ENCODE measurements at regions not wholly inside any gene's neighbourhood (a gene's known extent, or its start where the extent isn't known, plus 50 kb on each side); places are given as distances from the start of the nearest gene placed in this dataset.

DNA sequence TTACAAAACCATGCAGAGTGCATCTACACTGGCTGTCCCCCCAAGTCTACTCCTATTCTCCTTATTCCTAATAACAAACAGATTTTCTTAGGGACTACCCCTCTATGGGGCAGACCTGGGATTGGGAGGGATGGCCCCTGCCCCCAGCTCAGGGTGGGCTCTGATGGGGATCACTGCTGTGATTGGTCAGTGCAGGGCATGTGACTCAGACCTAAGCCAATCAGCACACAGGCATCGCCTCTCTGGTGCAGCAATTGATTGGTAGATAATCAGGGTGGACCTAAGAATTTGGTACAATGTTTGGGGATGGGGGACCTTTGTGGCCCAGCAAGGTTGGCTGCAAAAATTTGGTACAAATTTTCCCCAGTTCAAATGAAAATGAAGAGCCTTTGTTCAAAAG, 57.2 kb upstream of the SHANK2 start:
- TF ChIP-seq POLR2AphosphoS5 (IDR thresholded peaks at IDR 0.05), result no peak
- TF ChIP-seq, protein P1, sequence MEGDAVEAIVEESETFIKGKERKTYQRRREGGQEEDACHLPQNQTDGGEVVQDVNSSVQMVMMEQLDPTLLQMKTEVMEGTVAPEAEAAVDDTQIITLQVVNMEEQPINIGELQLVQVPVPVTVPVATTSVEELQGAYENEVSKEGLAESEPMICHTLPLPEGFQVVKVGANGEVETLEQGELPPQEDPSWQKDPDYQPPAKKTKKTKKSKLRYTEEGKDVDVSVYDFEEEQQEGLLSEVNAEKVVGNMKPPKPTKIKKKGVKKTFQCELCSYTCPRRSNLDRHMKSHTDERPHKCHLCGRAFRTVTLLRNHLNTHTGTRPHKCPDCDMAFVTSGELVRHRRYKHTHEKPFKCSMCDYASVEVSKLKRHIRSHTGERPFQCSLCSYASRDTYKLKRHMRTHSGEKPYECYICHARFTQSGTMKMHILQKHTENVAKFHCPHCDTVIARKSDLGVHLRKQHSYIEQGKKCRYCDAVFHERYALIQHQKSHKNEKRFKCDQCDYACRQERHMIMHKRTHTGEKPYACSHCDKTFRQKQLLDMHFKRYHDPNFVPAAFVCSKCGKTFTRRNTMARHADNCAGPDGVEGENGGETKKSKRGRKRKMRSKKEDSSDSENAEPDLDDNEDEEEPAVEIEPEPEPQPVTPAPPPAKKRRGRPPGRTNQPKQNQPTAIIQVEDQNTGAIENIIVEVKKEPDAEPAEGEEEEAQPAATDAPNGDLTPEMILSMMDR (IDR thresholded peaks at IDR 0.05), result no peak
- no peak for TF ChIP-seq POLR2A (IDR thresholded peaks at IDR 0.05)
- TF ChIP-seq EP300 (IDR thresholded peaks at IDR 0.05), result no peak

Measured in suprapubic skin (tissue), 4 donors.